BE2C (cell line): ENCODE measurements at regions not wholly inside any gene's neighbourhood (a gene's known extent, or its start where the extent isn't known, plus 50 kb on each side); places are given as distances from the start of the nearest gene placed in this dataset.

Experiments
- DNase-seq: peaks from one replicate; pipeline ENCODE4 v3.0.0-alpha.2; 2020
- H3K27me3 ChIP-seq: fragments of 250-450 bp; sonication (Bioruptor Pico); 2 replicates; pipeline ENCODE4 v1.5.1; 2020; ENCODE audit warnings: mild to moderate bottlenecking
- H3K36me3 ChIP-seq: fragments of 250-450 bp; sonication (Bioruptor Pico); 2 replicates; pipeline ENCODE4 v1.5.1; 2020; ENCODE audit warnings: mild to moderate bottlenecking
- H3K4me1 ChIP-seq: fragments of 250-450 bp; sonication (Bioruptor Pico); 2 replicates; pipeline ENCODE4 v1.5.1; 2020
- H3K4me3 ChIP-seq: 2 replicates; pipeline ENCODE4 v1.5.1; 2011; ENCODE audit warnings: low read depth, low read length
- H3K9me3 ChIP-seq: fragments of 250-450 bp; sonication (Bioruptor Pico); 2 replicates; pipeline ENCODE4 v1.5.1; 2020
- TF ChIP-seq, protein P1 (sequence below): IDR thresholded peaks from 2 replicates; pipeline ENCODE4 v1.5.1; 2012; ENCODE audit warnings: mild to moderate bottlenecking, low read depth, low read length

DNA sequence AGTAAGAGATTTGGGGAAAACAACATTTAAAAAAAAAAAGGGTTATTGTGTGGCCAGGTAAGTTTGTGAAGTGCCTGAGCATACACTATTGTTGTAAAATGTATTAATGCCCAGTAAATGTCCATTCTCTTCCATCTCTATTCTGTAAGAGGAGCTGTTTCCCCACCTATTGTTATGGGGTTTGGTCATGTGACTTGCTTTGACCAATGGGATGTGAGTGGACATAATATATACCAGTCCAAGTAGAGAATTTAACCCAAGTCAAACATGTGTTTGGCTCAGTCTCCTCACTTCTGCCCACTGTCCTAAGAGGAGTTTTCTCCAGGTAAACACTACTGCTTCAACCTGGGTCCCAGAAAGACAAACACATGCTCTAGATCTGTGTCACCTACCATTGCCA, 377.1 kb downstream of the FOXA2 start:
- H3K9me3 ChIP-seq, result no peaks in the 10 kb centered on the region
- H3K36me3 ChIP-seq, result no peaks in the 10 kb centered on the region
- TF ChIP-seq, protein P1, sequence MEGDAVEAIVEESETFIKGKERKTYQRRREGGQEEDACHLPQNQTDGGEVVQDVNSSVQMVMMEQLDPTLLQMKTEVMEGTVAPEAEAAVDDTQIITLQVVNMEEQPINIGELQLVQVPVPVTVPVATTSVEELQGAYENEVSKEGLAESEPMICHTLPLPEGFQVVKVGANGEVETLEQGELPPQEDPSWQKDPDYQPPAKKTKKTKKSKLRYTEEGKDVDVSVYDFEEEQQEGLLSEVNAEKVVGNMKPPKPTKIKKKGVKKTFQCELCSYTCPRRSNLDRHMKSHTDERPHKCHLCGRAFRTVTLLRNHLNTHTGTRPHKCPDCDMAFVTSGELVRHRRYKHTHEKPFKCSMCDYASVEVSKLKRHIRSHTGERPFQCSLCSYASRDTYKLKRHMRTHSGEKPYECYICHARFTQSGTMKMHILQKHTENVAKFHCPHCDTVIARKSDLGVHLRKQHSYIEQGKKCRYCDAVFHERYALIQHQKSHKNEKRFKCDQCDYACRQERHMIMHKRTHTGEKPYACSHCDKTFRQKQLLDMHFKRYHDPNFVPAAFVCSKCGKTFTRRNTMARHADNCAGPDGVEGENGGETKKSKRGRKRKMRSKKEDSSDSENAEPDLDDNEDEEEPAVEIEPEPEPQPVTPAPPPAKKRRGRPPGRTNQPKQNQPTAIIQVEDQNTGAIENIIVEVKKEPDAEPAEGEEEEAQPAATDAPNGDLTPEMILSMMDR, result no peak
- H3K4me1 ChIP-seq, result no peaks in the 10 kb centered on the region
- DNase-seq, result no peak
- no peak overlapping the region for H3K4me3 ChIP-seq
- no peaks in the 10 kb centered on the region for H3K27me3 ChIP-seq

DNA sequence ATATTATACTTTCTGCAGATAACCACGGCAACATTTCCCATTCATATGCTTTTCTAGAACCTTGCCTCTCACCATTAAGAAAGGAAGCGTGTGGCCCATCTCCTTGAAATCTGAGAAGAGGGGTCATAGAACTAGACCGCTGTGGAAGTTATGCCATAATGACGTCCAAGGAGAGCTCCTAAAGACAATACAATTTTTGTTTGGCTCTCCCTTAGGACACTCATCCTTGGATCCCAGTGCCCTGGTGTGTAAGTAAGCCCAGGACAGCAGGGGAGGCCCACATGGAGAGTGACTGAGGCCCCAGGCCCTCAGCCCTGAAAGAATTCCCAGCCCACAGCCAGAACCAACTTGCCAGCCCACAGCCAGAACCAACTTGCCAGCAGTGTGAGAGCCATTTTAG, 379.6 kb downstream of the FOXA2 start:
- no peaks in the 10 kb centered on the region for H3K36me3 ChIP-seq
- no peaks in the 10 kb centered on the region for H3K9me3 ChIP-seq
- no peak for DNase-seq
- H3K4me1 ChIP-seq, result no peaks in the 10 kb centered on the region
- no peak overlapping the region for H3K4me3 ChIP-seq
- H3K27me3 ChIP-seq, result no peaks in the 10 kb centered on the region
- TF ChIP-seq, protein P1, result no peak

DNA sequence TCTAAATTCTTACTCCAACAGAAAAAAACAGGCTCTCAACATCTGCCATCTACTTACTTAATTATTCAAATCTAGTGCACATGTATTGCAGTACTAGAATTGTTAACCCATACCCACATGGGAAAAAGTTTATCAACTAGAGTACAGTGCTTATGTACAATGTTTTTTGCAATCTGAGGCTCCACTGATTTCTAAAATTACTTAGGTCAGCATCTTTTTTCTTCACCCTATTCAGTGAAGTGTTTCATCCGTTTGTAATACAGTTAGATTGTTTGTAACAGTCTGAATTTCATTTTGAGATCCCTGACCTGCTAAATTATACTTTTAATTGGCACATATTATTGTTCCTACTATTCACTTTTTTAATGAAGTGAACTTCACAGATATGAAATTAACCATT, 402.2 kb downstream of the FOXA2 start:
- no peak for DNase-seq
- Histone ChIP-seq H3K4me3 (no peak overlapping the region), H3K4me1 (no peaks in the 10 kb centered on the region), H3K36me3 (no peaks in the 10 kb centered on the region), H3K27me3 (no peaks in the 10 kb centered on the region), H3K9me3 (no peaks in the 10 kb centered on the region)
- TF ChIP-seq, protein P1, result no peak

DNA sequence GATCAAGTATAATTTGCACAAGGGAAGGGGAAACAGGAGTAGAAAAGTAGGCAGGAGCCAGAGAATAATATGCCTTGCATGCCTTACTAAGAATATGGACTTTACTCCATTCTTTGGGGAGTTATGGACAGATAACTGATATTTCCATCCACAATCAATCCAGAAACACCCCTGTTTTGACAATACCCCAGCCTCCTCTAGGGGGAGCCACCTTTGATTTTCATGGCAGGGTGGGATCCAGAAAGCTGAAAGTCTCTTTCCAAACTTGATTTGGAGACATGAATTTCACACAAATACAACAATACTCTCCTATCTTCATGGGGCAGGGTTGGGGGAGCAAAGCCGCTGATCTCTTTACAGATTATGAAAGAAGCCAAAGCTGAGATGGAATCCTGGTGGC, 404.1 kb downstream of the FOXA2 start:
- H3K9me3 ChIP-seq, result no peaks in the 10 kb centered on the region
- H3K27me3 ChIP-seq, result no peaks in the 10 kb centered on the region
- TF ChIP-seq, protein P1, result peak; percentile 31; the same call in 1 of the 2 replicates
- H3K4me1 ChIP-seq, result no peaks in the 10 kb centered on the region
- H3K4me3 ChIP-seq, result no peak overlapping the region
- no peaks in the 10 kb centered on the region for H3K36me3 ChIP-seq
- no peak for DNase-seq

DNA sequence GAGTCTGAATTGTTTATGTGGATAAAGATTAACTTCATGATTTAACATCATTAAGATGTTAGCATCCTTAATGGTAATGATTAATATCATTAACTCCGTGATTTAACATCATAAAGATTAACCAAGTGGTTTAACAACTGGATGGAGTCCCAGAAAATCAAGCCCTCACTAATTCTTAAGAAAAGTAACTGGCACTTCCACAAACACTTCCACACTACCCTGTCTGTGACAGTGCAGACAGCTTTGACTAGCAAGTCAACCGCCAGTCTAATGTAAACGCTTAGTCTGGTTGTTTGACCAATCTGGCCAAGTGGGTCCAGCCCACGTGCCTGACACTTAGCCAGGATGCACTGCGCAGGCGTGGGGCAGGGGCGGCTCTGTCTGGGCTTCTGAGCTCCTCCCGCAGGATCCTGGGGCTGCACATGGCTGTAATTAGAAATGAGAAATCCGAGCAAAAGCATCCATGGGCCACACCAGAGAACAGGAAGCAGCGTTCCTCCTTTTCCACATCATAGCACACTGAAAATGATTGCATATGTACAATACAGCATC, 424.2 kb downstream of the FOXA2 start:
- Histone ChIP-seq H3K36me3 (no peaks in the 10 kb centered on the region), H3K27me3 (no peaks in the 10 kb centered on the region), H3K4me1 (no peaks in the 10 kb centered on the region), H3K9me3 (no peaks in the 10 kb centered on the region), H3K4me3 (no peak overlapping the region)
- peak; percentile 23 for DNase-seq
- TF ChIP-seq, protein P1, result no peak

DNA sequence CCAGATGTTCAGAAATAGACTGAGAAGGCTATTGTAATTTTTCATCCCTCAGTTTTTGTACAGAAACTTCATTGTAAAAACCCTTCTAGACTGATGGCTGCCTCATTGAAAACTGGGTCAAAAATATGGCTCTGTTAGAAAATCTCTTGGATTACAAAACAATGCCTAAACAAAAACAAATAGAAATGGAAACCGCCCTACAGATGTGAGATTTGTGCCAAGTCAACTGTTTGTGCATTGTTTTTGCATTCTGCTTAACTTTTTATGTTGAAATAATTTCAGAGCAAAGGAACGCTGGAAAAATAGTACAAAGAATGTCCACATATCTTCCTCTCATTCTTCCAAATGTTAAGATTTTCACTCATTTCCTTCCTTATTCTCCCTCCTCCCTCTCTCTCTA, 425.1 kb downstream of the FOXA2 start:
- H3K9me3 ChIP-seq, result no peaks in the 10 kb centered on the region
- no peak overlapping the region for H3K4me3 ChIP-seq
- H3K27me3 ChIP-seq, result no peaks in the 10 kb centered on the region
- H3K36me3 ChIP-seq, result no peaks in the 10 kb centered on the region
- DNase-seq, result no peak
- no peaks in the 10 kb centered on the region for H3K4me1 ChIP-seq
- TF ChIP-seq, protein P1, result no peak
